ENCODE measurements at regions not wholly inside any gene's neighbourhood (a gene's known extent, or its start where the extent isn't known, plus 50 kb on each side); places are given as distances from the start of the nearest gene placed in this dataset.

DNA sequence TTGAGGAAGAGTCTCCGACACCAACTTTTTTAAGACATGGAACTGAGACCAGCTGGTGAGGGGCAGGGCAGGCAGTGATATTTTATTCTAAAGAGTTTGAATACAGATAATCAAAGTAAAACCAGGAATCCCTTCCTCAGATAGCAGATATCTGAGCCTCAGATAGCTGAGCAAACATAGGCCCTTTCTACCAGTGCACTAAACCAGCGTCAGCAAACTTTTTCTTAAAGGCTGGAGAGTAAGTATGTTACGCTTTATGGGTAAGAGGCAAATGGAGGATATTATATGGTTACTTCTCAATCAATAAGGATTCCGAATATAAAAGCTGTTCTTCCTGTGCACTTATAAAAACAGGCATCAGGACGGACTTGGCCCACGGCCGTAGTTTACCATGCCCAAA lies 73.9 kb downstream of the WNT5A start:
- no peak overlapping the region for H3K4me3 ChIP-seq (ENCODE audit: low read length)
- no peak overlapping the region for H2AFZ ChIP-seq (ENCODE audit: low read depth, low read length)
- H3K36me3 ChIP-seq (ENCODE audit: insufficient read depth, low read length): no peaks in the 10 kb centered on the region
- H3K9me3 ChIP-seq (ENCODE audit: low read length): no peaks in the 10 kb centered on the region
- no peaks in the 10 kb centered on the region for H3K27me3 ChIP-seq (ENCODE audit: insufficient read depth, low read length)
- peaks cover 2% of the 10 kb centered on the region for H3K4me1 ChIP-seq (ENCODE audit: insufficient read depth, low read length)

DNA sequence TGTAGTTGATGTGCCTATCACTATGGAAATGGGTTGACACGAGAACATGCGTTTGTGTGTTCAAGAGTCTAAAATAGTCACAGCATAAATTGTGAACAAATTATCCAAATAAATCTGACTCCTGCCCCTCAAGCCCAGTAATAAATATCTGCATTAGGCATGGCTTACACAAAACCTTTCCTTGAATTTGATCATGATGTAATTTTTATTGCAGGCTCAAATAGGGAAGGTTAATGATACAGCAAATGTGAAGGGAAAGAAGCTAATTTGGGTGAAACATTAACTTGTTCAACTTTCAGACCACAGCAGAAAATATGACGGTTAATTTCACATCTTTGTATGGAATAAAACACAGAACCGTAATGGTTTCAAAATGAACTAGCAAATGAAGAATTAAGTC lies 74.6 kb downstream of the WNT5A start:
- Histone ChIP-seq H2AFZ (ENCODE audit: low read depth, low read length) (no peak overlapping the region), H3K27me3 (ENCODE audit: insufficient read depth, low read length) (no peaks in the 10 kb centered on the region), H3K4me3 (ENCODE audit: low read length) (no peak overlapping the region), H3K9me3 (ENCODE audit: low read length) (no peaks in the 10 kb centered on the region), H3K36me3 (ENCODE audit: insufficient read depth, low read length) (no peaks in the 10 kb centered on the region), H3K4me1 (ENCODE audit: insufficient read depth, low read length) (peaks cover 2% of the 10 kb centered on the region)

GRCh38 chr3:55409806-55410205 lies 77.3 kb downstream of the WNT5A start:
- H3K4me1 ChIP-seq (ENCODE audit: insufficient read depth, low read length): no peaks in the 10 kb centered on the region
- H3K27me3 ChIP-seq (ENCODE audit: insufficient read depth, low read length): no peaks in the 10 kb centered on the region
- no peaks in the 10 kb centered on the region for H3K9me3 ChIP-seq (ENCODE audit: low read length)
- no peak overlapping the region for H2AFZ ChIP-seq (ENCODE audit: low read depth, low read length)
- H3K4me3 ChIP-seq (ENCODE audit: low read length): no peak overlapping the region
- no peaks in the 10 kb centered on the region for H3K36me3 ChIP-seq (ENCODE audit: insufficient read depth, low read length)

DNA sequence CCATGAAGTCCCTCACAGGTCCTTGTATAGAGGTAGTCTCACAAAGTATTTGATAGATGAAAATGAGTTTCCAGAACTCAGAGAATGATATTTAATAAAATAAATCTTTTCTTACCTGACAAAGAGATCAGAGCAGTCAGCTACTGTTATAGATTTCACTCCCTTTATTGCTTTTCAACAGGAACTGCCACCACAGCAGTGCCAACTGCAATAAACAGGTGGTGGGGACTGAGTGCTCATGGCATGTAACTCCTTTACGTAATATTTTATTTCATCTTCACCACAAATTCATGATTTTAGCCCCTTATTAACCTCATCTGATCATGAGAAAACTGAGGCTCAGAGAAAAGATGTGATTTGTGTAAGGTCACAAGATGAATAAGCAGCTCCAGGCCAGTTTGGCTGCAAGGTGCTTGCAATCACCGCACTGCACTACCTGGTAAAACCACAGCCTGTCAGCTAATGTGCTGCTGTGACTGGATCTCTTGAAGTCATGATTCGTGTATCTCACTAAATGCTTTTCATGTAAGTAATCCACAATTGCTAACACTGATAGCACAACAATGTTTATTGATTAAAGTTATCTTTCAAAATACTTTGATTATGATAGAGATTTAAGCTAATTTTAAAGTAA lies 78.8 kb downstream of the WNT5A start:
- no peak overlapping the region for H3K4me3 ChIP-seq (ENCODE audit: low read length)
- no peak overlapping the region for H2AFZ ChIP-seq (ENCODE audit: low read depth, low read length)
- no peaks in the 10 kb centered on the region for H3K4me1 ChIP-seq (ENCODE audit: insufficient read depth, low read length)
- H3K27me3 ChIP-seq (ENCODE audit: insufficient read depth, low read length): no peaks in the 10 kb centered on the region
- no peaks in the 10 kb centered on the region for H3K9me3 ChIP-seq (ENCODE audit: low read length)
- H3K36me3 ChIP-seq (ENCODE audit: insufficient read depth, low read length): no peaks in the 10 kb centered on the region

DNA sequence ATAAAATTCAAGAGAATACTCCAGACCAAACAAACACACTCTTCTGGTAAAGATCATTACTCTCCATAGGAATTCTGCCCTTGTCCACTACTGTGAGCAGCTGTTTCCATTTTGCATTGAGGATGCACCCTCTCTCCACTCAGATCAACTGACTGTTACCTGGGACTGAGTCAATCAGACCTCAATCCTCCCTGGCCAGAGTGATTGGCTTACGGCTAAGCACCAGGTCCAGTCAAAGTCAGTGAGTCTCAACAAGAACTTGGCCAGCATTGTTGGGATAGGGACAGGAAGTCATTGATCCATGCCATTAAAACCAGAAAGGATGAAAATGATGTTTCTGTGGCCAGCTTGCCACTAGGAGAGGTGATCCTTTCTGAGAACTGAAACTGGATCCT lies 79.7 kb downstream of the WNT5A start:
- Histone ChIP-seq H3K36me3 (ENCODE audit: insufficient read depth, low read length) (no peaks in the 10 kb centered on the region), H3K4me3 (ENCODE audit: low read length) (no peak overlapping the region), H2AFZ (ENCODE audit: low read depth, low read length) (no peak overlapping the region), H3K9me3 (ENCODE audit: low read length) (no peaks in the 10 kb centered on the region), H3K4me1 (ENCODE audit: insufficient read depth, low read length) (no peaks in the 10 kb centered on the region), H3K27me3 (ENCODE audit: insufficient read depth, low read length) (no peaks in the 10 kb centered on the region)

DNA sequence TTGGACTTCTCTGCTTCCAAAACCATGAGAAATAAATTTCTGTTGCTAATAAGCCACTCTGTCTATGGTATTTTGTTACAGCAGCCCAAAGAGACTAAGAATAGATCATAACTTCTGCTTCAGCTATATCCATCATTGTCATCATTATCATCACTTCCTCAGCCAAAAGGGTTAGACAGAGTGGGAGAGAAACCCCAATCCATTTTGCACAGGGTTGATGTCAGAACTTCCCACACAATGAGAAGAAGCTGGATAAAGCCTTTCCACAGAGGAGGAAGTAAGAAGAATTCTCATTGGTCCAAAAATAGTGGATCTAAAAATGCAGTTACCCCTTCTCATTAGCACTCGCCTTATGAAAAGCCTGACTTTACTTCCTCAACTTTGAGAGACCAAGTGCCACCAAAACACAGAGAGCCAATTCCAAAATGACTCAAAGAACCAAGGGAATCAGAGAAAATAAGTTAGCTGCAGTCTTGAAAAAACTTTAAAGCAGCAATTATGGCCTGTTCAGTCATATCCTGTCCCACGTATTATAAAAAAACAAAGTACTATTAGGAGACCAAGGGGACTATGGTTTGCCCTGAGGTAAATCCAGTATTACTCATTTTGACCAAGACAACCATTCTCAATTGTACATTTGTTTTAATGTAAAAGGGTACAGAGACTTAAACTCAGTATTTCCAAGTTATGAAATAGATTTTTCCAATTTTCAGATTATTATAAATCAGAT lies 80.2 kb downstream of the WNT5A start:
- H3K4me1 ChIP-seq (ENCODE audit: insufficient read depth, low read length): no peaks in the 10 kb centered on the region
- H3K36me3 ChIP-seq (ENCODE audit: insufficient read depth, low read length): no peaks in the 10 kb centered on the region
- H3K4me3 ChIP-seq (ENCODE audit: low read length): no peak overlapping the region
- H2AFZ ChIP-seq (ENCODE audit: low read depth, low read length): no peak overlapping the region
- no peaks in the 10 kb centered on the region for H3K27me3 ChIP-seq (ENCODE audit: insufficient read depth, low read length)
- H3K9me3 ChIP-seq (ENCODE audit: low read length): no peaks in the 10 kb centered on the region

GRCh38 chr3:55405436-55405835 lies 81.7 kb downstream of the WNT5A start:
- H3K27me3 ChIP-seq (ENCODE audit: insufficient read depth, low read length): no peaks in the 10 kb centered on the region
- H3K4me1 ChIP-seq (ENCODE audit: insufficient read depth, low read length): no peaks in the 10 kb centered on the region
- no peaks in the 10 kb centered on the region for H3K36me3 ChIP-seq (ENCODE audit: insufficient read depth, low read length)
- no peak overlapping the region for H2AFZ ChIP-seq (ENCODE audit: low read depth, low read length)
- H3K9me3 ChIP-seq (ENCODE audit: low read length): no peaks in the 10 kb centered on the region
- H3K4me3 ChIP-seq (ENCODE audit: low read length): no peak overlapping the region

DNA sequence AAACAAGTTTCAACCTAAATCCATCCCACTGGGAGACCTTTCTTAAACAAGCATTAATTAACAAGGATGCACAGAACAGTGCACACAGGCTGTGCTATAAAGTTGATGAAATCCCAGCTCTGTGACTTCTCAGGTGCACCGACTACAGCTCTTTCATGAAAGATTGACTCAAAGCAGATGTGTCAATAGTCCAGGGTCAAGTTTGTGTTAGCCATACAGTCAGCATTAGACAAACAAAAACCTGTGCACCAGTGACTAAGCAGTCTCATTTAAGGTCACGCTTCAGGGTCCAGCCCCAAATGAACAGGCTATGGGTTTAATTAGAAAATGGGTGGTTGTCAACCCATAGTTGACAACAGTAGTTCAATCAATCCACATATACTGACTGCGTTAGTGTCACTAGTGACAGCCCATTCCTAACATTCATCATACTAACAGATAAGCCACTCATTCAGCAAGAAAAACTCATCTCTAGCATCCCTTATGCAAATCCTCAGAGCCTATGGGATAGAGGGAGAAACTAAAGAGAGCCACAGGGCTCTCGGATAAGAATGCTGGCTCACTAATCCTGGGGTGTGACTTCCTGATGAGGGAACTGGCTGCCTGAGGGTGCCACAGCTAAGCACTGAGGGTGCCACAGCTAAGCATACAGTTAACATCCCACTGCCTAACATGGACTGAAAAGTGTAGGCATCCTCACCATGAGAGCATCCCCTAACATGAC lies 84.1 kb downstream of the WNT5A start:
- Histone ChIP-seq H3K4me3 (ENCODE audit: low read length) (no peak overlapping the region), H2AFZ (ENCODE audit: low read depth, low read length) (no peak overlapping the region), H3K27me3 (ENCODE audit: insufficient read depth, low read length) (no peaks in the 10 kb centered on the region), H3K9me3 (ENCODE audit: low read length) (no peaks in the 10 kb centered on the region), H3K36me3 (ENCODE audit: insufficient read depth, low read length) (no peaks in the 10 kb centered on the region), H3K4me1 (ENCODE audit: insufficient read depth, low read length) (no peaks in the 10 kb centered on the region)

DNA sequence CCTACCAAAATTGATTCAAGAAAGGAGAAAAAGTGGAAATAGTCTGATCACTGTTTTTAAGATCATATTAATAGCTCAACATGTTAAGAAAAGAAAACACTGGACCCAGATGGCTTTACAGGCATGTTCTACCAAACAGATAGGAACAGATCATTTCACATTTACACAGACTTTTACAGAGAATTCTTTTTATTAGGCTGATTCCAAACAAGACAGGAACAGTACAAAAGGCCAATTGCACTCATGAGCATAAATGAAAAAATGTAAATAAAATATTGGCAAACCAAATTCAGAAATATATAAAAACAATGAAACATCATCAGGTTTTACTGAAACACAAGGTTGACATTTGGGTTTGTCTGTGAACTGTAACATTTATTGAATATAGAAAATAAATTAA lies 106.5 kb downstream of the WNT5A start:
- no peaks in the 10 kb centered on the region for H3K27me3 ChIP-seq (ENCODE audit: insufficient read depth, low read length)
- H3K9me3 ChIP-seq (ENCODE audit: low read length): no peaks in the 10 kb centered on the region
- no peak overlapping the region for H2AFZ ChIP-seq (ENCODE audit: low read depth, low read length)
- H3K4me3 ChIP-seq (ENCODE audit: low read length): no peak overlapping the region
- H3K4me1 ChIP-seq (ENCODE audit: insufficient read depth, low read length): no peaks in the 10 kb centered on the region
- no peaks in the 10 kb centered on the region for H3K36me3 ChIP-seq (ENCODE audit: insufficient read depth, low read length)

DNA sequence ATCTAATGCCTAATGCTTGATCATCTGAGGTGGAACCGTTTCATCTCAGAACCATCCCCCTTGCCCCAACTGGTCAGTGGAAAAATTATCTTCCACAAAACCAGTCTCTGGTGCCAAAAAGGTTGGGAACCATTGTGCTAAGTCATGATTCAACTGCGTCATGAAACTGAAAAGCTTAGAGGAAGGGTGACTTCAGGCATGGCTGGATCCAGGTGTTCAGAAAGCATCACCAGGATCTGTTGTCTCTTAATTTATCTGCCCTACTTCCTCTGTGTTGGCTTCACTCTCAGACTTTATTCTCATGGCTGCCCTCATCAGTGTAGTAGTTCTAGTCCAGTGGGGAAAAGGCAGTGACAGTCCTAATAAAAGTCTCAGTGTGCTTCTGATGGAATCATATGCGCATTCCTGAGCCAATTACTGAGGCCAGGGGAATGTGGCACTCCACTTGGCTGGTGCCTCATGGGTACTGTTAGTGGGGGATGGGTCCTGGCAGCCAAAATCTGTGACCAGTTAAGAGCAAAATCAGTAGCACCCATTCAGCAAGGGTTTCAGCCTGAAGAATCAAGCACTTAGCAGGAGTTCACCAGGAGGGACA lies 110.3 kb downstream of the WNT5A start:
- no peaks in the 10 kb centered on the region for H3K36me3 ChIP-seq (ENCODE audit: insufficient read depth, low read length)
- H3K27me3 ChIP-seq (ENCODE audit: insufficient read depth, low read length): no peaks in the 10 kb centered on the region
- H3K9me3 ChIP-seq (ENCODE audit: low read length): no peaks in the 10 kb centered on the region

GRCh38 chr3:55373423-55373822 lies 113.7 kb downstream of the WNT5A start:
- Histone ChIP-seq H3K27me3 (ENCODE audit: insufficient read depth, low read length) (no peaks in the 10 kb centered on the region), H2AFZ (ENCODE audit: low read depth, low read length) (no peak overlapping the region), H3K4me1 (ENCODE audit: insufficient read depth, low read length) (no peaks in the 10 kb centered on the region), H3K9me3 (ENCODE audit: low read length) (no peaks in the 10 kb centered on the region), H3K4me3 (ENCODE audit: low read length) (no peak overlapping the region), H3K36me3 (ENCODE audit: insufficient read depth, low read length) (no peaks in the 10 kb centered on the region)

More for the DNA sequence above, 110.3 kb downstream of the WNT5A start:
- H2AFZ ChIP-seq (ENCODE audit: low read depth, low read length): no peak overlapping the region
- no peak overlapping the region for H3K4me3 ChIP-seq (ENCODE audit: low read length)
- no peaks in the 10 kb centered on the region for H3K4me1 ChIP-seq (ENCODE audit: insufficient read depth, low read length)

GRCh38 chr3:55370272-55370671 lies 116.8 kb downstream of the WNT5A start:
- no peak overlapping the region for H3K4me3 ChIP-seq (ENCODE audit: low read length)
- no peaks in the 10 kb centered on the region for H3K27me3 ChIP-seq (ENCODE audit: insufficient read depth, low read length)
- H3K4me1 ChIP-seq (ENCODE audit: insufficient read depth, low read length): no peaks in the 10 kb centered on the region
- H3K36me3 ChIP-seq (ENCODE audit: insufficient read depth, low read length): no peaks in the 10 kb centered on the region
- no peak overlapping the region for H2AFZ ChIP-seq (ENCODE audit: low read depth, low read length)
- no peaks in the 10 kb centered on the region for H3K9me3 ChIP-seq (ENCODE audit: low read length)

- H3K9me3 ChIP-seq (ENCODE audit: low read length): no peaks in the 10 kb centered on the region
- H3K4me1 ChIP-seq (ENCODE audit: insufficient read depth, low read length): no peaks in the 10 kb centered on the region
- H2AFZ ChIP-seq (ENCODE audit: low read depth, low read length): no peak overlapping the region
- no peaks in the 10 kb centered on the region for H3K36me3 ChIP-seq (ENCODE audit: insufficient read depth, low read length)
- no peak overlapping the region for H3K4me3 ChIP-seq (ENCODE audit: low read length)
- no peaks in the 10 kb centered on the region for H3K27me3 ChIP-seq (ENCODE audit: insufficient read depth, low read length)
Observed at GRCh38 chr3:55369141-55369847, 117.8 kb downstream of the WNT5A start.
